ENCODE measurements at regions not wholly inside any gene's neighbourhood (a gene's known extent, or its start where the extent isn't known, plus 50 kb on each side); places are given as distances from the start of the nearest gene placed in this dataset.
"Not testable (repeated sequence)": the region's sequence is repeated elsewhere in the genome, so short reads cannot be mapped to it uniquely, and the experiment has no call there.

GRCh38 chr15:30770759-30771158, 133.0 kb upstream of the FAN1 start:
- ATAC-seq, result no peak
- Histone ChIP-seq H3K36me3 (no peaks in the 10 kb centered on the region), H3K4me3 (no peak overlapping the region), H3K9me3 (peaks cover 0 to 6% (median 0%) of the 10 kb centered on the region in 3 donors), H3K27me3 (no peaks in the 10 kb centered on the region), H3K27ac (no peak overlapping the region), H3K4me1 (no peaks in the 10 kb centered on the region)
- no peak for TF ChIP-seq EP300 (IDR thresholded peaks at IDR 0.05)
- TF ChIP-seq POLR2AphosphoS5 (IDR thresholded peaks at IDR 0.05), result no peak
- no peak for TF ChIP-seq POLR2A (IDR thresholded peaks at IDR 0.05)
- TF ChIP-seq CTCF (IDR thresholded peaks at IDR 0.05), result no peak
- 87 to 100% methylated on average over 9 to 10 of the region's 17 CpGs for WGBS, 2 donors (ENCODE audit: low coverage in 1 of 2)

- Histone ChIP-seq H3K27ac (no peak overlapping the region), H3K4me1 (no peaks in the 10 kb centered on the region), H3K36me3 (no peaks in the 10 kb centered on the region), H3K9me3 (peaks cover 0 to 7% (median 0%) of the 10 kb centered on the region in 3 donors), H3K27me3 (no peaks in the 10 kb centered on the region), H3K4me3 (no peak overlapping the region)
- TF ChIP-seq EP300 (IDR thresholded peaks at IDR 0.05) (no peak), POLR2AphosphoS5 (IDR thresholded peaks at IDR 0.05) (no peak), CTCF (IDR thresholded peaks at IDR 0.05) (no peak), POLR2A (IDR thresholded peaks at IDR 0.05) (no peak)
- whole genome bisulfite sequencing, 2 donors (ENCODE audit: low coverage in 1 of 2), result 82% methylated on average over 2 of the region's 17 CpGs; no CpG with 5 or more reads in 1 of the 2 donors
- no peak for ATAC-seq
These were observed 120.7 kb upstream of the FAN1 start for GRCh38 chr15:30783019-30783418.

- no peaks in the 10 kb centered on the region for H3K36me3 ChIP-seq
- H3K27ac ChIP-seq, result no peak overlapping the region
- H3K4me3 ChIP-seq, result no peak overlapping the region
- no peak for TF ChIP-seq POLR2AphosphoS5 (IDR thresholded peaks at IDR 0.05)
- no peaks in the 10 kb centered on the region for H3K9me3 ChIP-seq
- no peak for ATAC-seq
- H3K4me1 ChIP-seq, result no peaks in the 10 kb centered on the region
- H3K27me3 ChIP-seq, result peaks cover 14% of the 10 kb centered on the region
These were observed 115.1 kb upstream of the FAN1 start for GRCh38 chr15:30788595-30788994.

- Histone ChIP-seq H3K36me3 (no peaks in the 10 kb centered on the region), H3K9me3 (no peaks in the 10 kb centered on the region), H3K27ac (no peak overlapping the region), H3K27me3 (peaks cover 17% of the 10 kb centered on the region), H3K4me1 (no peaks in the 10 kb centered on the region), H3K4me3 (no peak overlapping the region)
- 84 to 100% methylated on average over 4 to 10 of the region's 18 CpGs for WGBS, 2 donors (ENCODE audit: low coverage in 1 of 2)
- no peak for ATAC-seq
- no peak for TF ChIP-seq POLR2A (IDR thresholded peaks at IDR 0.05)
- TF ChIP-seq POLR2AphosphoS5 (IDR thresholded peaks at IDR 0.05), result no peak
- no peak for TF ChIP-seq CTCF (IDR thresholded peaks at IDR 0.05)
- TF ChIP-seq EP300 (IDR thresholded peaks at IDR 0.05), result no peak
These were observed 112.2 kb upstream of the FAN1 start for GRCh38 chr15:30791239-30792175.

- H3K4me3 ChIP-seq, H3K4me1 ChIP-seq, H3K36me3 ChIP-seq, H3K27ac ChIP-seq, ATAC-seq, H3K9me3 ChIP-seq: not testable (repeated sequence)
- H3K27me3 ChIP-seq, result peaks cover 17% of the 10 kb centered on the region
- 28% methylated on average over 2 of the region's 3 CpGs; no CpG with 5 or more reads in 1 of the 2 donors for WGBS, 2 donors (ENCODE audit: low coverage in 1 of 2)
These were observed 110.9 kb upstream of the FAN1 start for GRCh38 chr15:30792843-30793242.

- no peak for ATAC-seq
- H3K27ac ChIP-seq, result no peak overlapping the region
- H3K4me1 ChIP-seq, result no peaks in the 10 kb centered on the region
- no peaks in the 10 kb centered on the region for H3K36me3 ChIP-seq
- peaks cover 17% of the 10 kb centered on the region for H3K27me3 ChIP-seq
- TF ChIP-seq CTCF (IDR thresholded peaks at IDR 0.05) (no peak), EP300 (IDR thresholded peaks at IDR 0.05) (no peak)
- WGBS, 2 donors (ENCODE audit: low coverage in 1 of 2), result 79 to 100% methylated on average over 1 to 5 of the region's 6 CpGs
- H3K4me3 ChIP-seq, result no peak overlapping the region
- no peaks in the 10 kb centered on the region for H3K9me3 ChIP-seq
These were observed 109.3 kb upstream of the FAN1 start for GRCh38 chr15:30794388-30794787.

- ATAC-seq, H3K4me1 ChIP-seq, H3K27ac ChIP-seq, H3K4me3 ChIP-seq, H3K36me3 ChIP-seq, H3K27me3 ChIP-seq, H3K9me3 ChIP-seq: not testable (repeated sequence)
- WGBS, 2 donors (ENCODE audit: low coverage in 1 of 2), result no CpG with 5 or more reads among the region's 5 CpGs
These were observed 104.2 kb upstream of the FAN1 start for GRCh38 chr15:30799565-30799964.

Measured in gastroesophageal sphincter (tissue), 4 donors.